NT2/D1 (cell line): ENCODE measurements at regions not wholly inside any gene's neighbourhood (a gene's known extent, or its start where the extent isn't known, plus 50 kb on each side); places are given as distances from the start of the nearest gene placed in this dataset.

Experiments used
- YY1 ChIP-seq: IDR thresholded peaks from 2 replicates; pipeline ENCODE4 v1.6.1; 2011; ENCODE audit not compliant: insufficient read length, insufficient read depth
- ZNF274 ChIP-seq: IDR thresholded peaks from 2 replicates; pipeline ENCODE4 v1.6.1; 2011; ENCODE audit warnings: mild to moderate bottlenecking, low read depth, low read length

DNA sequence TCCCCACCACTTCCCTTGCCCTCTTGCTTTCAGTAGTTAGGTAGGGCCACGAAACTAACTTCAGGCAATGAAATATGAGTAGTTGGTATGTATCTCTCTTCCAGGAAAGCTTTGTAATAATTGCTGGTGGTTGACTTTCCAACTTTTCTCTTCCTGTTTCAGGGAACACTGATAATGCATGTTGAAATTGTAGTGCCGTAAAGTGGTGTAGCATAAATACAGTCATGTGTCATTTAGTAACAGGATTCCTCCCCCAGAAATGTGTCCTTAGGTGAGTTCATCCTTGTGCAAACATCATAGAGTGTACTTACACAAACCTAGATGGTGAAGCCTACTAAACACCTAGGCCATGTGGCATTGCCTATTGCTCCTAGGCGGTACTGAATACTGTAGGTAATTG is 429.2 kb downstream of the PID1 start:
- TF ChIP-seq YY1, result no peak
- TF ChIP-seq ZNF274, result no peak
